ENCODE measurements at regions not wholly inside any gene's neighbourhood (a gene's known extent, or its start where the extent isn't known, plus 50 kb on each side); places are given as distances from the start of the nearest gene placed in this dataset.

- TF ChIP-seq TARDBP (IDR thresholded peaks at IDR 0.05), result no peak
- TF ChIP-seq HDGF (IDR thresholded peaks at IDR 0.05; ENCODE audit: borderline replicate concordance), result no peak
Measured at GRCh38 chr2:123826729-123827271, 198.3 kb upstream of the CNTNAP5 start.
